Uterus (tissue), 2 donors: ENCODE measurements at regions not wholly inside any gene's neighbourhood (a gene's known extent, or its start where the extent isn't known, plus 50 kb on each side); places are given as distances from the start of the nearest gene placed in this dataset.

ENCODE experiments used
- POLR2A ChIP-seq, 2 donors: fragments of 450-650 bp; IDR thresholded peaks; one replicate each; pipeline ENCODE4 v1.6.1; 2016; ENCODE audit warnings: antibody characterized with exemption in 2 of 2, mild to moderate bottlenecking in 1 of 2, moderate library complexity in 1 of 2
- TF ChIP-seq, protein P1 (sequence below), 4 experiments: fragments of 200-600 bp in 2 of 4; fragments of 450-650 bp in 2 of 4; sonication (generic) in 2 of 4; IDR thresholded peaks; one replicate each; pipeline ENCODE4 v1.5.1; 2016 to 2019; ENCODE audit warnings: antibody characterized with exemption in 4 of 4, mild to moderate bottlenecking in 2 of 4, moderate library complexity in 1 of 4

- TF ChIP-seq POLR2A (IDR thresholded peaks at IDR 0.05): no peak
- TF ChIP-seq, protein P1, sequence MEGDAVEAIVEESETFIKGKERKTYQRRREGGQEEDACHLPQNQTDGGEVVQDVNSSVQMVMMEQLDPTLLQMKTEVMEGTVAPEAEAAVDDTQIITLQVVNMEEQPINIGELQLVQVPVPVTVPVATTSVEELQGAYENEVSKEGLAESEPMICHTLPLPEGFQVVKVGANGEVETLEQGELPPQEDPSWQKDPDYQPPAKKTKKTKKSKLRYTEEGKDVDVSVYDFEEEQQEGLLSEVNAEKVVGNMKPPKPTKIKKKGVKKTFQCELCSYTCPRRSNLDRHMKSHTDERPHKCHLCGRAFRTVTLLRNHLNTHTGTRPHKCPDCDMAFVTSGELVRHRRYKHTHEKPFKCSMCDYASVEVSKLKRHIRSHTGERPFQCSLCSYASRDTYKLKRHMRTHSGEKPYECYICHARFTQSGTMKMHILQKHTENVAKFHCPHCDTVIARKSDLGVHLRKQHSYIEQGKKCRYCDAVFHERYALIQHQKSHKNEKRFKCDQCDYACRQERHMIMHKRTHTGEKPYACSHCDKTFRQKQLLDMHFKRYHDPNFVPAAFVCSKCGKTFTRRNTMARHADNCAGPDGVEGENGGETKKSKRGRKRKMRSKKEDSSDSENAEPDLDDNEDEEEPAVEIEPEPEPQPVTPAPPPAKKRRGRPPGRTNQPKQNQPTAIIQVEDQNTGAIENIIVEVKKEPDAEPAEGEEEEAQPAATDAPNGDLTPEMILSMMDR (IDR thresholded peaks at IDR 0.05): no peak
These were observed 105.4 kb downstream of the FAM76B start for GRCh38 chr11:95684170-95684569.
